Embryonic facial prominence (tissue), 1 donor: ENCODE measurements at regions not wholly inside any gene's neighbourhood (a gene's known extent, or its start where the extent isn't known, plus 50 kb on each side); places are given as distances from the start of the nearest gene placed in this dataset.
"Not testable (repeated sequence)": the region's sequence is repeated elsewhere in the genome, so short reads cannot be mapped to it uniquely, and the experiment has no call there.

Experiments
- DNase-seq: peaks from one replicate; pipeline ENCODE4 v3.0.0-alpha.2; 2016; ENCODE audit errors: extremely low spot score

DNA sequence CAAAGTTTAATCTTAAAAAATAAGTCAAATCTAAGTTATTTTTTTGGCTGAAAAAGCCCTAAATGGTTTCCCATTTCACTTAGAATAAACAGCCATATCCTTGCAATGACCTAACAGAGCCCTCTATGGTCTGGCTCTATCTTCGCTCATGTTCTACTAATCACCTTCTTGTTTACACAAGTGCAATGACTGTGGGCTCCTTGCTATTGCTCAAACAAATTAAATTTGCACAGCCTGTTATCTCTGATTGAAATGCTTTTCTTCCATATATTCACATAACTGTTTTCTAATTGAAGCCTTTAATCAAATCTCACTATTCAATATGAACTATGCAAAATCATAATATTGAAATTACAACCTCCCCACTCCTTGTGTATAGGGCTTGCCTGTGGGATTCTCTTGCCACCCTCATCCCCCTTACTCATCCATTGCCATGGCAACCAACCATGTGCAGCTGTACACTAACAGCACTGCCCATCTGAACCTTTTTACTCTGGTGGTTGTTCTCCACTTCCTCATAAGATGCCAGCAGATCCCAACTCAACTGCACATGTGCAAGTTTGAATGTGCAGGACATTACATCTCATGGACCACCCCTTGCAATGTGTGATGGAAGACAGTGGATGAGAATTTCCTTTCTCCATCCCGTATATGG lies 1083.2 kb downstream of the SOCS6 start:
- no peak for DNase-seq

DNA sequence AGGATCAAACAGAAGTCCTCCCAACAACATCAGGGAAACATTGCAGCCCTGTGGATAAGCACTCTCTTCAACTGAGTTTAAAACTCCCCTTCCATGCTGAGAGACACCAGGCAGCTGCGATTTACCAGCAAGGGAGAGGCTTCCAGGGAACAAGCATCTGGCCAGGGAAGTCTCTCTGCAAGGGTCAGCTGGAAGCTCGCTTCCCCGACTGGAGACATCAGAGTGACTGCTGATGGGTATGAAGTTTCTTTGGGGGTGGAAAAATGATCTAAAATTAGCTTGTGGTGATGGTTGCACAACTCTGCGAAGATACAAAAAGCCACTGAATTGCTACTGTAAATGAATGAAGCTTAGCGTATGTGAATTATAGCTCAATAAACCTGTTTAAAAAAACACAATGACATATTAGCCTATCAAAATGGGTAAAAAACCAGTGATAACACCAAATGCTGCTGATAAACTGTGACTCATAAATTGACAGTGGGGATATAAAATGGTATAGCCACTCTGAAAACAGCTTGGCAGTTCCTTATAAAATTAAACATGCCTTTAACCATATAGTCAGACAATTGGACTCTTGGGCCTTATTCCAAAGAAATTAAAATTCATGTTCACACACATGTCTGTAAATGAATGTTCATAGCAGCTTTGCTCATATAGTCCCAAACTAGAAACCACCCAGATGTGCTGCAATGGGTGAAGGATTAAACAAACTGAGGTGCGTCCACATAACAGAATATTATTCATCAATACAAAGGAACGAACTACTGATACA lies 1082.0 kb downstream of the SOCS6 start:
- no peak for DNase-seq

DNA sequence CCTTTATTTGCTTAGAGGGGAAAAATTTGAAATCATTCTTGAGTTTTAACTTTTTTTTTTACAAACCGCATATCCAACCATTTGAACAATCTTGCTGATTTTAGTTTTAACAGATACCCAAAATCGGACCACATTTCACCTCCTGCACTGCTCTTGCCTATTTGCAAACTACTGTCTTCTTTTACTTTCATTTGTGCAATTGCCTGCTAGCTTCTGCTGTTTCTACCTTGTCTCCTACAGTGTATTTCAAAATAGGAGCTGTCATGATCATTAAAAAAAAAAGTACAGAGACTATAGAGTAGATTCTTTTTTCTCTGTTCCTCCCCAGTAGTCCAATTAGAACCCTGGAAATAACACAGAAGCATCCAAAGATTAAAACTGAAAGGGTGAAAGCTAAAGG lies 1081.2 kb downstream of the SOCS6 start:
- no peak for DNase-seq

DNA sequence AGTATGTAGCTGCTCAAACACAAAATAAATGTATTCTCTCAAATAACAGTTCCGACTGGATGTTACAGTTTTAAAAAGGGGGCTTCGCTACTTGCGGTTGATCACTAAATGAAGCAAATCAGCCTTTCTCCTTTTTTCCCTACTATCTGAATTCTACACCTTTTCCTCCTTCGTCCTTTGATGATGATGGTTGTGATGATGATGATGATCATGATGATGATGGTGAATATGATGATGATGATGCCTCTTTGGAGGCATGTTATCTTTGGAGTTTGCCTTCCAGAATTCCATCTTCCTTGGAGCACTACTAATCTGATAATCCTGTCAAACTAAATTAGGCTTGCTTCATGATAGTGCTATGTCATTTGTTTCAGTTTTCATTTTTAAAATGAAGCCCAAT lies 1073.3 kb downstream of the SOCS6 start:
- DNase-seq: no peak

DNA sequence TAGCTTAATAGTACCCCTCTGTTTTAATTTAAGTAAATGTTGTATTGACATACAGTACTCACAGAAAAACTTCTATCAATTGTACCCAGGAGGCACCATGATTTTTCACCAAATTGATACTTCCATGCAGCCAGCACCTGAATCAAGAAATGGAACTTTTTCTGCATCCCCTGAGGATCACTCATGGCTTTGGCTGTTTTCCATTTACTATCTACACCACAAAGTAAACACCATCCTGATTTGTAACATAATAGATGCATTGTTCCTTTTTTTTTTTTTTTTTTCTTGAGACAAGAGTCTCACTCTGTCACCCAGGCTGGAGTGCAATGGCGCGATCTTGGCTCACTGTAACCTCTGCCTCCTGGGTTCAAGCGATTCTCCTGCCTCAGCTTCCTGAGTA lies 1066.8 kb downstream of the SOCS6 start:
- not testable (repeated sequence) for DNase-seq

DNA sequence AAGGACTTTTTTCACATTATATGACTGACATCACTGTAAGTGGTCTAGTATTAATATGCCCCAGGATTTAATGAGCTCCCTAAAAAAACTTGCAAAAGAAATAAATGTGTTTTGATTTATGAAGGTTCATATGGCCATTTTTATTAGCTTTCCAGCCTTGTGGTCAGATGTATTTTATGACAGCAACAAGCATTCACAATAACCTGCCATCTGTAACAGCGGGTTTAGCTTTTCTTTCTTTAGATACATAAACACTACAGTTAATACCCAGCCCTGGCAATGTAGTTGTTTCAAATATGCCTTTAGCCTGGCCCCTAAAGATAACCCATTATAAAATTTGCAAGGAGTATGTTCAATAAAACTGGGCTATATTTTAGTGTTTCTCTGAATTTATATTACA lies 1063.8 kb downstream of the SOCS6 start:
- no peak for DNase-seq

DNA sequence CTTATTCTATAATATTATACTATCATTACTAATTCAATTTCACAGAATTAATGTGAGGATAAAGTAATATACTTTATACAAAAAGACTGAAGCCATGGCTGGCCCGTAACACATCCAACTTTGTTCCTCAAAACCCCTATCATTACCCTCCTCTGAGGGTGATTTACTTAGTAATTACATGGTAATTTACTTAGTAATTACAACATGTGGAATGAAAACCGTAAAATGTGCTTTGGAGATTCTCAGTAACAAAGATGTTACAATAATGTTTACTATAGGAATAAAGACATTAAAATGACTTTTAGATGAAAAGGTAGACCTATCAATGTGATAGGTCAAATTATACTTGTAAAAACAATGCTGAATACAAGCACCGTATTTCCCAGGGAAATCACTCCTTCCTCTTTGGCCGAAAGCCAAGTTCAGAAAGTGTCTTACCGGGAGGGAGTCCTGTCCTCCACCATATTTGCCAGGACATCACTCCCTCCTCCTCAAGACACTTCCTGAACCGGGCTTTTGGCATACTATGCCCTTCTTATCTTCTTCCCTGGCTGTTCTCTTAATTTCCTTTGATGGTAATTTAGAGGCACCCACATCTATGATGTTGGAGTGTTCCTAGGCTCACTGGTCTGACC lies 1047.8 kb downstream of the SOCS6 start:
- DNase-seq: no peak

DNA sequence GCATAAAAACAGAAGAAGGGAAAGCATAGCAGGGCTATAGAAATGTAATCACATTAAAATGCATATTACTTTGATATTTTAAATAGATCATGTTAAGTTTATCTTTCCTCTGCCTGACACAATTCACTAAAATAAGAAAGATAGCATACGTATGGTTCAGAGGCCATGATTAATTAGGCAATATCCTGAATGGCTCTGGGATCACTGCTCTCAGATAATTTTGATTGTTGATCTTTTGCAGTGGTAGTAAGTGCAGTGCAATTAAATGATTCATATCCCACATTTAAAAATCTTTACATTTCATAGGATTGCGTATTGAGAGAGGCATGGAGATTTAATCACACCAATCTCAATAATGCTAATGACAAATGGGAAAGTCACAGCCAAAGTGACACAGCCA lies 1040.7 kb downstream of the SOCS6 start:
- DNase-seq: no peak

DNA sequence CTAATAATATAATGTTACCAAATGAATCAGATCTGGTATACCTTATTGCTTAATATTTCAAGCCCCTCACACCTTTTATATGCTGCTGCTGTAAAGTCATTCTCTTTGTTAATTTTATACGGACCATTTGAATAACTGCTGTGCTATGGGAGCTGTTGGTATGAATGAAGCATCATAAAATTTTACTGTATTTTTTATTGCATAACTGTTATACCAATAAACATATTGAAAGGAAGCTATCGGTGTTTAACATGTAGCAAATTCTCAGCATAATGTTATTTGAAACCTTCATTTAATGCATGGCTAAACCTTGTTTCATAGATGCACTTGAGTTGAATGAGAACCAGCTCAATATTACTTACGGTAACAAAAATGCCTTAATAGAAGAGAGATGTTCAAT lies 1040.3 kb downstream of the SOCS6 start:
- no peak for DNase-seq

DNA sequence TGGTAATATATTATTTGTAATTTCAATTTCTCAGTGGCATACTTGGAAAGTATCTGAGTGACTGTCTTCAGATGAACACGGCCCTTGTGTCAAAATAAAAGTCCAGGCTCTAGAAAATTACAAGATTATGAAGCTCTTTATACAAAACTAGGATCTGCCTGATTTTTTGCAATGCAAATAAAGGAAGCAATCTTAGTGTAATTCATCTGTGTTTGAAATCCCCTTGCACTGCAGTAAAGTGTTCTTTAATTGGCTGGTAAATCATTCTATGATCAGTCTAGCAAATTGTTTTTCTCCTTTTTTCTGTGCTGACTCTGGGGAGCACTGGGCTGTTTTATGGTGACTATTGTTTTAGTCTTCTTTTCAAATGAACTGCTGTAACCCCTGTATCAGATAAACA lies 1039.0 kb downstream of the SOCS6 start:
- DNase-seq: no peak

DNA sequence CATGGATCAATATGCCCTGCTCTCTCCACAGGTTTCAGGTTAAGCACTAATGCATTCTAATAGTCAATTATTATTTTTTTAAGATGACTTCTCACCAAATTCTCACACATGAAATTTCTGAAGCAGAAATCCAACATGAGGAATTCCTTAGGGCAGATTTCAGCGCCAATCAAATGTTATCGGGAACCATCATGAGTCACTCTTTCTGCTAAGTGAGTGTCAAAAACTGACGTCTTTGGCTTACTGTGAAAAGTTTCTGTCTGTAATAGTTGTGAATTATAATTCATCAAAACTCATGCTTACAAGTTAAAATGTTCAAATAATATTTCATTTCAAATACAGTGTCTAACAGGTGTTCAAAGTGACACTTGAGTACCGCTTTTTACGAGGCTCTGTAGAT lies 1038.6 kb downstream of the SOCS6 start:
- no peak for DNase-seq

DNA sequence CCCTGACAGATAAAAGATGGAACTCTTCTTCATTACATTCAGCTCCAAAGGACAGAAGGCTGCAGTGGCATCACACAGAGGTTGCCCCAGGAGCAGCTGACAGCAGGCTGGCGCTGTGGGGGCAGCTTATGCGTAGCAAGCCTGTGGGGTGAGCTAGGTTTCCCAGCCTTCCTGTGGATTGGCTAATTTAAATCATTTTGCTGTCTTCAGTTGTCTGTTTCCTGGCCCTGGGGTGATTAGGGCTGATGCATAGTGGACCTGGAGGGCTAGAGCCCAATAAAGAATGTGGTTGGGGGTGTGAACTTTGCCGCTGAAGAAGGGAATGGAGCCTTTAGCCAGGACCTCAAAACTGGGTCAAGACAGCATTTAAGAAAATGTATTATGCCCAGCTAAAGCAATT lies 1038.0 kb downstream of the SOCS6 start:
- no peak for DNase-seq

DNA sequence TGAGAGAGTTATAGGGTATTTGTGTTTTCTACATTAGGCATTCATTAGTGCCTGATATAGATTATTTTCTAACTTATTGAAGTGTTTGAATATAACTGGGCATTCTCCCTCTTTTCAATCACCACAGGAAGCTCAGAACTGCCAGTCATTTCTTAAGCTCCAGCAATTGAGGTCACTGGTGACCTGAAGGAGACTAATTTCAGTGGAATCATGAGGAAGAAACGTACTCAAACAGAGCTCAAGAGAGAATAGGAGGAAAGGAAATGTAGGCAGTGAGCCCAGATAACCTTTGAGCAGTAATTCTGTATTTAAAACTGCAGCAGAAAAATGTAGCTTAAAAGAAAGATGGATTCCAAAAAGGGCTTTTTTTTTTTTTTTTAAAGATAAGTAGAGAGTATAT lies 1035.5 kb downstream of the SOCS6 start:
- DNase-seq: no peak

DNA sequence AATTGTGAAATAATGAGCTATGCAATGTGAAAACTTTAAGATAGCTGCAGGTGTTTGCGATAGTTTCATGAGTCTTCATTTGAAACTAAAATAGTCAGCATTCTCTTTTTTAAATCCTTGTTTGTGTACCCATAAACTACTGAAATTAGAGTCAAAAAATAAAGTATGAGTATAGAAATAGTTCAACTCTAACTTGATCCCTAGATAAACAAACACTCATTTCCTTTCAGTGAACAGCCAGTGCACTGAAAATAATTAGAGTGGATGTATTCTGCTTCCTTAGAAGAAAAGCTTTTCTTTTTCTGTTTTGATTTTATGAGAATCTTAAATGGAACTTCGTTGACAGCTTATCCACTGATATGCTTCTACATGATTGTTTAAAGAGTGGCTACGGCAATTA lies 1033.4 kb downstream of the SOCS6 start:
- no peak for DNase-seq

DNA sequence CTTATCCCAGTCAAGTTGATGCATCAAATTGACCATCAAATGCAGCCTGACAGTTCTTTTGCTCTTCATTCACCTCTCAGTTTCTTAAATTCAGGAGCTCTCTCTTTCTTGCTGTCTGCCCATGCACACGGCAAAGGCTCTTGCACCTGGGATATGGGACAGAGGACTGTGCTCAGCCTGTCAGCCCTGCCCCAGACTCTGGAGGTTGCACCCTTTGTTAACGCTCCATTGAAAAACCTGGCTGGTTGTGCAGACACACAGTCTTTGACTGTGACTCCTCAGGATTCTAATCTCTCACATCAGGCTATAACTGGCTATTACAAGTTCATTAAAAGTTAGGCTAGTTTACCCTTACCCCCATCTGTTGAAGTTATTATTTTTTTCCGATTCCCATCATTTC lies 1032.5 kb downstream of the SOCS6 start:
- DNase-seq: no peak

DNA sequence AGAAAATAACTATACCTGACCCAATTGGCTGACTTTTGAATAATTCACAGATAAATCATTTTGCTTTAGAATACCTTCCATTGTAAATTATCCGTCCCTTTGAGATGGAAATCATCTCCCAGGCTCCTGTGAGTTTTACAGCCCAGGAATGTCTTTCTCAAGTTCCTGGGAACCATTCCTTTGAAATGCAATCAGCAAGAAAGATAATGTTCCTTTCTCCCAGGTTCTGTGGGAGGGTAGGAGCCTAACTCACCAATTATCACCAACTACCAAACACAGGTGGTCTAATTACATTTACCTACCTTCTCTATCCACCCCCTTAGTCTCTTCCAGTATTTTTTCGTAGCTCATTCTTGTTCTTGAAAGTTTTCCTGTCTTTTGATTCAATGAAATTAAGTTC lies 1016.0 kb downstream of the SOCS6 start:
- DNase-seq: no peak

DNA sequence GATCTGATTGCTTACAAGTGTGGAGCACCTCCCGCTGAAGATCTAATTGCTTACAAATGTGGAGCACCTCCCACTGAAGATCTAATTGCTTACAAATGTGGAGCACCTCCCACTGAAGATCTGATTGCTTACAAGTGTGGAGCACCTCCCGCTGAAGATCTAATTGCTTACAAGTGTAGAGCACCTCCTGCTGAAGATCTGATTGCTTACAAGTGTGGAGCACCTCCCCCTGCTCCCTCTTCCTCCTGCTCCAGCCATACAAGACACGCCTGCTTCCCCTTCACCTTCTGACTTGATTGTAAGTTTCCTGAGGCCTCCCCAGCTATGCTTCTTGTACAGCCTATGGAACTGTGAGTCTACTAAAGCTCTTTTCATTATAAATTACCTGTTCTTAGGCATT lies 1014.9 kb downstream of the SOCS6 start:
- not testable (repeated sequence) for DNase-seq

DNA sequence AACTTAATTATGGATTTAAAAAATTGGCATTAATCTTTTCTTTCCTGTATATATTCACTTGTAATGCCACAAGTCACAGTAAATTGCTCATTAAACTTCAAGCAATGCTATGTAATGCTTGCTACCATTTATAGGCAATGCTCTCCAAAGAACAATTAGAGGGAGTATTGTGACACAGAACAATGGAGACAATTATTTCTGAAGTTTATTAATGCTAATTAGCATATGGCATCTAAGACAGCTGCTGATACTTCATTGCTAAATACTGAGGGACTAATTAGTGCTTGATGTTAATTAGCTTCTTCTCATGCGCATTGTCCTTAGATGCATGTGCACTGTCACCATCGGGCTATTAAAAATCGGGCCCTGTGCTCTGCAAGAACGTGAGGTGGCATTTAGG lies 1012.8 kb downstream of the SOCS6 start:
- DNase-seq: no peak

DNA sequence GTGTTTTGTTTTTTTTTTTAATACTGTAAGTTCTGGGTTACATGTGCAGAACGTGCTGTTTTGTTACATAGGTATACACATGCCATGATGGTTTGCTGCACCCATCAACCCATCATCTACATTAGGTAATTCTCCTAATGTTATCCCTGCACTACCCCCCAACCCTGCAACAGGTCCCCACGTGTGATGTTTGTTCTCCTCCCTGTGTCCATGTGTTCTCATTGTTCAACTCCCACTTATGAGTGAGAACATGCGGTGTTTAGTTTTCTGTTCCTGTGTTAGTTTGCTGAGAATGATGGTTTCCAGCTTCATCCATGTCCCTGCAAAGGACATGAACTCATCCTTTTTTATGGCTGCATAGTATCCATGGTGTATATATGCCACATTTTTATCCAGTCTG lies 1005.4 kb downstream of the SOCS6 start:
- DNase-seq: not testable (repeated sequence)

DNA sequence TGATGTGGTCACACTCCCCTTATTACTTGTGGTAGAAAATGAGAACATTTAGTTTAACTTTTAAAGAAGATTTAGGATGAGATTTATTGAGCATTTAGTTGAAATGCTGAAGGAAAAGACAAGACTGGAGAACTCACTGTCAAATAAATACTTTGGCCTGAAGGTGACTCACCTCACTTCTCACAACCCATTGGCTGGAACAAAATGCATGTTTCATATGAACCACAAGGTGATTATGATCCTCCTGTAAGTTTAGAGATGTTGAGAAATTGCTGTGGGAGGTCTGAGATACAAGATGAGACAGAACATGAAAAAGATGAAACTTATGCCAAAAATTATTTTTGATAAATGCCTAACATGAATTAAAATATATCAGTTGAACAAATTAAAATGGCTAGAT lies 1004.5 kb downstream of the SOCS6 start:
- no peak for DNase-seq

DNA sequence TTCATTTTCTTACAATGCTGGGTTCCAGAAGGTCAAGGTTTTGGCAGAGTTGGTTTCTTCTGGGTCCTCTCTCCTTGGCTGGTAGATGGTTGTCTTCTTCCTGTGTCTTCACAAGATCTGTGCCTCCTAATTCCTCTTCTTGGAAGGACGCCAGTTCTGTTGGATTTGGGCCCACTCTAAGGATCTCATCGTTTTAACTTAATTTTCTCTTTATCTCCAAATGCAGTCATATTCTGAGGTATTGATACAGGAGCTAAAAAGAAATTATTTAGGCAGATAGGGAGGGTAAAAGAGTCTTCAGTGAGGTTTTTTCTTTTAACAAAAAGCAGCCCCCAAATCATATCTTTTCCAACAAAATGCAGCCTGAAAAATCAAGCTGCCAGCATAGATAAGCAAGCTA lies 998.4 kb downstream of the SOCS6 start:
- no peak for DNase-seq

DNA sequence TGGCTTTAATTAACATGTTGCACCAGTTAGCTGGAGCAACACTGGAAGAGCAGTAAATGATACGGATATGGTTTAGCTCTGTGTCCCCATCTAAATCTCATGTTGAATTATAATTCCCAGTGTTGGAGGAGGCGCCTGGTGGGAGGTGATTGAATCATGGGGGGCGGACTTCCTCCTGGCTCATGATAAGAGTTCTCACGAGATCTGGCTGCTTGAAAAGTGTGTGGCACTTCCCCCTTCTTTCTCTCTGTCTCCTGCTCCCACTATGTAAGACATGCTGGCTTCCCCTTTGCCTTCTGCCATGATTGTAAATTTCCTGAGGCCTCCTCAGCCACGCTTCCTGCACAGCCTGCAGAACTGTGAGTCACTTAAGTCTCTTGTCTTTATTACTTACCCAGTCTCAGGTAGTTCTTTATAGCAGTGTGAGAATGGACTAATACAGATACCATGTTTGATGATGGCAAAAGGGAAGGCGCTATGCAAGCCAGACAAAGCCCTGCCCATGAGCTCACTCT lies 963.6 kb downstream of the SOCS6 start:
- DNase-seq: no peak

DNA sequence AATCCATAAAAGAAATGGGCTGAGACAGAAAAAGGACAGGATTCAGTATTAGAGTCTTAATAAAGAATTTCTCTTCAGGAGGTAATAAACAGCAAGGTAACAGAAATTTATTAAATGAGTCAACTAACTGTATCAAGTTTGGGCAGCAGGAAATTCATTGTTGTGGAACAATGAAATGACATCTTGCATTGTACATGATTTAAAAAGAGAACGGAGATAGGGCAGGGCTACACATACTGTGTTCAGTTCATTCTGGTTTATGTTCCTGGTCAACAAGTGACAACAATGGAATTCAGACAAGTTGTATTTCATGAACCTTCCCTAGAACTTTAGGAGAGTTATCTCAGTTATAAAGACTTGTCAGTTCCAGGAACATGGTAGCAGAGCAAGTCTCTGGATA lies 961.3 kb downstream of the SOCS6 start:
- no peak for DNase-seq
